WERI-Rb-1 (cell line): ENCODE measurements at regions not wholly inside any gene's neighbourhood (a gene's known extent, or its start where the extent isn't known, plus 50 kb on each side); places are given as distances from the start of the nearest gene placed in this dataset.
A peak's percentile ranks its signal among the peaks of the same experiment; 100 is the strongest.

Source experiments
- DNase-seq: peaks from one replicate; pipeline ENCODE4 v3.0.0-alpha.2; 2020
- H3K27ac ChIP-seq: fragments of 250-450 bp; sonication (Bioruptor Pico); 2 replicates; pipeline ENCODE4 v1.5.1; 2020; ENCODE audit warnings: mild to moderate bottlenecking, moderate library complexity
- H3K27me3 ChIP-seq: fragments of 250-450 bp; sonication (Bioruptor Pico); 2 replicates; pipeline ENCODE4 v1.5.1; 2021; ENCODE audit warnings: mild to moderate bottlenecking, low read depth, moderate library complexity; ENCODE audit not compliant: insufficient read depth, severe bottlenecking
- H3K36me3 ChIP-seq: fragments of 250-450 bp; sonication (Bioruptor Pico); 2 replicates; pipeline ENCODE4 v1.5.1; 2020; ENCODE audit warnings: mild to moderate bottlenecking, moderate library complexity
- H3K4me3 ChIP-seq: 2 replicates; pipeline ENCODE4 v1.5.1; 2011; ENCODE audit warnings: low read depth, mild to moderate bottlenecking, control low read depth, low read length
- H3K9me3 ChIP-seq: fragments of 250-450 bp; sonication (Bioruptor Pico); 2 replicates; pipeline ENCODE4 v1.5.1; 2021; ENCODE audit warnings: mild to moderate bottlenecking, moderate library complexity; ENCODE audit not compliant: severe bottlenecking
- CTCF ChIP-seq: IDR thresholded peaks from 2 replicates; pipeline ENCODE4 v1.5.1; 2011; ENCODE audit warnings: low read depth, mild to moderate bottlenecking, control low read depth, inconsistent platforms, low read length

- H3K4me3 ChIP-seq, result no peak overlapping the region
- no peaks in the 10 kb centered on the region for H3K9me3 ChIP-seq
- no peak for DNase-seq
- peaks cover 28% of the 10 kb centered on the region for H3K27me3 ChIP-seq
- no peak overlapping the region for H3K27ac ChIP-seq
- no peaks in the 10 kb centered on the region for H3K36me3 ChIP-seq
- TF ChIP-seq CTCF, result no peak
Measured at GRCh38 chr9:21694424-21694823, 108.0 kb upstream of the MTAP start.

GRCh38 chr9:21695443-21695842 is 107.0 kb upstream of the MTAP start:
- TF ChIP-seq CTCF, result no peak
- Histone ChIP-seq H3K36me3 (no peaks in the 10 kb centered on the region), H3K9me3 (no peaks in the 10 kb centered on the region), H3K27ac (no peak overlapping the region), H3K27me3 (peaks cover 29% of the 10 kb centered on the region), H3K4me3 (no peak overlapping the region)
- no peak for DNase-seq

GRCh38 chr9:21695874-21696341 is 106.5 kb upstream of the MTAP start:
- DNase-seq, result no peak
- Histone ChIP-seq H3K27ac (no peak overlapping the region), H3K4me3 (no peak overlapping the region), H3K36me3 (no peaks in the 10 kb centered on the region), H3K27me3 (peaks cover 32% of the 10 kb centered on the region), H3K9me3 (no peaks in the 10 kb centered on the region)
- TF ChIP-seq CTCF, result no peak

- no peak overlapping the region for H3K27ac ChIP-seq
- no peaks in the 10 kb centered on the region for H3K9me3 ChIP-seq
- peak; percentile 48 for TF ChIP-seq CTCF
- no peak overlapping the region for H3K4me3 ChIP-seq
- H3K36me3 ChIP-seq, result no peaks in the 10 kb centered on the region
- DNase-seq, result peak; percentile 41
- H3K27me3 ChIP-seq, result peaks cover 33% of the 10 kb centered on the region
Measured at GRCh38 chr9:21696411-21696871, 106.0 kb upstream of the MTAP start.

- no peaks in the 10 kb centered on the region for H3K36me3 ChIP-seq
- no peak for DNase-seq
- H3K27ac ChIP-seq, result no peak overlapping the region
- no peaks in the 10 kb centered on the region for H3K9me3 ChIP-seq
- TF ChIP-seq CTCF, result no peak
- H3K27me3 ChIP-seq, result no peaks in the 10 kb centered on the region
- H3K4me3 ChIP-seq, result no peak overlapping the region
Measured at GRCh38 chr9:21708260-21708711, 94.2 kb upstream of the MTAP start.

GRCh38 chr9:21708856-21709255 is 93.6 kb upstream of the MTAP start:
- H3K36me3 ChIP-seq, result no peaks in the 10 kb centered on the region
- H3K9me3 ChIP-seq, result no peaks in the 10 kb centered on the region
- TF ChIP-seq CTCF, result no peak
- no peak for DNase-seq
- H3K4me3 ChIP-seq, result no peak overlapping the region
- H3K27me3 ChIP-seq, result no peaks in the 10 kb centered on the region
- H3K27ac ChIP-seq, result no peak overlapping the region
